ENCODE measurements at regions not wholly inside any gene's neighbourhood (a gene's known extent, or its start where the extent isn't known, plus 50 kb on each side); places are given as distances from the start of the nearest gene placed in this dataset.

- no peak for TF ChIP-seq CREB1 (IDR thresholded peaks at IDR 0.05; ENCODE audit: low read depth)
- no peak for TF ChIP-seq POLR2AphosphoS5 (IDR thresholded peaks at IDR 0.05; ENCODE audit: low read length)
- TF ChIP-seq ZBED1 (IDR thresholded peaks at IDR 0.05; ENCODE audit: borderline replicate concordance), result no peak
- no peak for TF ChIP-seq JUND (IDR thresholded peaks at IDR 0.05; ENCODE audit: low read depth, low read length)
- TF ChIP-seq CTCF (IDR thresholded peaks at IDR 0.05 in 2 of 3, conservative IDR thresholded peaks at IDR 0.05 in 1 of 3; ENCODE audit: control insufficient read depth in 2 of 3, extremely low read depth in 1 of 3, insufficient read depth in 1 of 3, low read depth in 3 of 3, low read length in 3 of 3), result no peak
- no peak for TF ChIP-seq JUNB (IDR thresholded peaks at IDR 0.05)
- TF ChIP-seq RAD51 (IDR thresholded peaks at IDR 0.05), result no peak
Observed at GRCh38 chr3:481111-481510, 284.5 kb downstream of the CHL1 start.

Measured in GM12878 (cell line).